ENCODE measurements at regions not wholly inside any gene's neighbourhood (a gene's known extent, or its start where the extent isn't known, plus 50 kb on each side); places are given as distances from the start of the nearest gene placed in this dataset.

GRCh38 chr5:85293145-85293785, 908.6 kb upstream of the EDIL3 start:
- no peak for TF ChIP-seq CTCF (conservative IDR thresholded peaks at IDR 0.05; ENCODE audit: low read length)
- no peak overlapping the region for H3K4me3 ChIP-seq (ENCODE audit: low read length)
- no peak for DNase-seq (ENCODE audit: low read depth)

GRCh38 chr5:85304524-85304923, 919.8 kb upstream of the EDIL3 start:
- H3K4me3 ChIP-seq (ENCODE audit: low read length), result no peak overlapping the region
- no peak for TF ChIP-seq CTCF (conservative IDR thresholded peaks at IDR 0.05; ENCODE audit: low read length)
- DNase-seq (ENCODE audit: low read depth), result no peak

- H3K4me3 ChIP-seq (ENCODE audit: low read length), result no peak overlapping the region
- no peak for DNase-seq (ENCODE audit: low read depth)
- no peak for TF ChIP-seq CTCF (conservative IDR thresholded peaks at IDR 0.05; ENCODE audit: low read length)
Observed at GRCh38 chr5:85305766-85306165, 921.1 kb upstream of the EDIL3 start.

- TF ChIP-seq CTCF (conservative IDR thresholded peaks at IDR 0.05; ENCODE audit: low read length), result no peak
- no peak overlapping the region for H3K4me3 ChIP-seq (ENCODE audit: low read length)
- DNase-seq (ENCODE audit: low read depth), result no peak
Observed at GRCh38 chr5:85311536-85311935, 926.9 kb upstream of the EDIL3 start.

- no peak for TF ChIP-seq CTCF (conservative IDR thresholded peaks at IDR 0.05; ENCODE audit: low read length)
- DNase-seq (ENCODE audit: low read depth), result no peak
Observed at GRCh38 chr5:85320495-85320894, 935.8 kb upstream of the EDIL3 start.

GRCh38 chr5:85333276-85333675, 948.6 kb upstream of the EDIL3 start:
- TF ChIP-seq CTCF (conservative IDR thresholded peaks at IDR 0.05; ENCODE audit: low read length), result no peak
- no peak for DNase-seq (ENCODE audit: low read depth)
- no peak overlapping the region for H3K4me3 ChIP-seq (ENCODE audit: low read length)

More at GRCh38 chr5:85320495-85320894, 935.8 kb upstream of the EDIL3 start:
- no peak overlapping the region for H3K4me3 ChIP-seq (ENCODE audit: low read length)

- no peak for DNase-seq (ENCODE audit: low read depth)
- no peak overlapping the region for H3K4me3 ChIP-seq (ENCODE audit: low read length)
- no peak for TF ChIP-seq CTCF (conservative IDR thresholded peaks at IDR 0.05; ENCODE audit: low read length)
Observed at GRCh38 chr5:85337435-85337834, 952.8 kb upstream of the EDIL3 start.

All from AG10803 (cell line).